ENCODE measurements at regions not wholly inside any gene's neighbourhood (a gene's known extent, or its start where the extent isn't known, plus 50 kb on each side); places are given as distances from the start of the nearest gene placed in this dataset.

DNA sequence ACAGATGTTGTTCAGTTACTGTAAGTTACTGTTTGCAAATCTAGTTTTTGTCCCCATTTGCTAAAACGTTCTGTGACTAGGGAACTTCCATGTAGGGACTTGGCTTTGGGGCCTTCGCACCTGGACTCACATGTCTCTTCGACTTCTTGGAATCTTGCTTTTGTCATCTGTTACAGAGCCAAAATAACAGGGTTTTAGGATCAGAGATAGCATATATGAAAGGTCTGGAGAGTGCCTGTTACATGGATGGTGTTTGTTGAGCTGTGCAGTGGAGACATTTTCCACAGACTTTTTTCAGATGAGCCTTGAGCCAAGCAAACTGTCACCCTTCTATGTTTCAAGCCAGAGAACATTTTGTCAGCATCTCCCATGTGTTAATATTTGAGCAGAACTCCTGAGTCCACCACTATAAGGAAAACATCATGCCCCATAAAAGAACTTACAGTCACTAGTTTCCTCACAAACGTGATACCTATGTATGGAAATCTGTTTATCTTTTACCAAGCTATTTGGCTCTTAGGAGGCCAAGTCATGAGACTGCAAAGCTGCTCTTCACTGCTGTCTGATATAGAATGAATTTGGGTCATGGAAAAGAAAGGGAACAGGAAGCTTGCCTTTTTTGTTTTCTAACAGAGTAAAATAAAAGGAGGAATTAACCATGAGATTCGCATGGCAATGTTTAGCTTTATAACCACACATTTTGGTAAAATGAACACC is 818.6 kb upstream of the IGFBP3 start:
- Histone ChIP-seq H4K8ac (ENCODE audit: low read depth in 2 of 2, low read length in 2 of 2) (no peak overlapping the region), H3K23ac (ENCODE audit: low read depth, low read length) (no peak overlapping the region), H3K27ac (ENCODE audit: insufficient read depth, low read length) (no peak overlapping the region), H3K27me3 (ENCODE audit: control insufficient read depth, insufficient read depth, low read length) (no peaks in the 10 kb centered on the region), H4K20me1 (ENCODE audit: insufficient read depth, low read length) (no peaks in the 10 kb centered on the region), H3K9me3 (ENCODE audit: control insufficient read depth, insufficient read depth, low read length) (no peaks in the 10 kb centered on the region), H3K14ac (replicated peaks; ENCODE audit: low read depth, low read length) (no peak overlapping the region), H2BK120ac (ENCODE audit: low read depth, low read length) (0 out of 2 replicates have a peak overlapping the region, but pooled peaks have one; percentile 8), H3K36me3 (ENCODE audit: control insufficient read depth, insufficient read depth, low read length) (no peaks in the 10 kb centered on the region), H4K5ac (ENCODE audit: low read depth, low read length) (0 out of 2 replicates have a peak overlapping the region, but pooled peaks have one; percentile 18), H2BK5ac (ENCODE audit: low read depth, low read length, poor library complexity, severe bottlenecking) (no peak overlapping the region), H2AK5ac (ENCODE audit: low read depth, low read length) (no peak overlapping the region), H3K4me1 (ENCODE audit: control insufficient read depth, insufficient read depth, low read length) (peaks cover 7% of the 10 kb centered on the region; the same call in 1 of the 2 replicates), H3K18ac (ENCODE audit: low read depth, low read length) (peak overlapping the region; percentile 47; the same call in 1 of the 2 replicates), H2BK15ac (ENCODE audit: low read depth, low read length) (peak overlapping the region; percentile 67; the same call in 1 of the 3 replicates), H3K56ac (ENCODE audit: extremely low read depth, insufficient read depth, low read length) (no peak overlapping the region), H3K9me1 (ENCODE audit: insufficient read depth, low read length) (peaks cover 3% of the 10 kb centered on the region; the same call in 1 of the 2 replicates), H3K4me2 (ENCODE audit: low read depth, low read length) (no peak overlapping the region), H2AFZ (replicated peaks; ENCODE audit: low read length, poor library complexity) (no peak overlapping the region), H4K91ac (ENCODE audit: insufficient read depth, low read depth, low read length) (no peak overlapping the region), H2BK20ac (ENCODE audit: low read depth, low read length) (peak overlapping the region; percentile 27), H3K79me1 (ENCODE audit: low read depth in 1 of 2, low read length in 2 of 2) (no peaks in the 10 kb centered on the region), H3K4ac (ENCODE audit: low read depth, low read length) (no peak overlapping the region), H3K4me3 (ENCODE audit: insufficient read depth, low read depth, low read length) (no peak overlapping the region), H3K9ac (ENCODE audit: low read depth, low read length) (no peak overlapping the region), H2AK9ac (replicated peaks; ENCODE audit: low read depth, low read length, poor library complexity) (no peak overlapping the region)
- dilution Hi-C loops (cut with HindIII; ENCODE audit: low sequenced_read_pairs, unreplicated experiment) (no loop called here), in situ Hi-C loops (cut with MboI; ENCODE audit: low sequenced_read_pairs) (no loop called here), intact Hi-C loops (cut with micrococcal nuclease) (no loop called here)
- ChIA-PET POLR2A (ENCODE audit: unreplicated experiment) (no interaction called here), CTCF (interaction anchor here (0.6 kb wide), 1 partner anchor 1728 kb away, joined by 5 read pairs; no protein-coding TSS in a partner anchor)
- DNase-seq (no peak), ATAC-seq (ENCODE audit: low read depth) (no peak)
- BruUV-seq (replicated peaks), result no TSS peak
- no peak for TF ChIP-seq RFX5 (IDR thresholded peaks at IDR 0.05; ENCODE audit: low read depth, low read length)
- WGBS, 2 experiments (ENCODE audit: extremely low coverage in 2 of 2, insufficient read length in 1 of 2), result 93% methylated on average over 3 of the region's 5 CpGs; no CpG with 5 or more reads in 1 of the 2 experiments

Data from IMR-90 (cell line).